HG03103 (cell line): ENCODE measurements at regions not wholly inside any gene's neighbourhood (a gene's known extent, or its start where the extent isn't known, plus 50 kb on each side); places are given as distances from the start of the nearest gene placed in this dataset.

ENCODE experiments used
- ATAC-seq: cut with Tn5 transposase; IDR thresholded peaks from one replicate; pipeline ENCODE4 v1.9.1; 2021; ENCODE audit warnings: low read depth; ENCODE audit not compliant: unreplicated experiment

GRCh38 chr10:129244757-129245156 lies 222.3 kb upstream of the MGMT start:
- ATAC-seq = no peak

- no peak for ATAC-seq
These were observed 213.7 kb upstream of the MGMT start for GRCh38 chr10:129253161-129253864.

GRCh38 chr10:129253865-129254179 lies 213.2 kb upstream of the MGMT start:
- ATAC-seq = no peak

GRCh38 chr10:129258283-129258923 lies 208.6 kb upstream of the MGMT start:
- no peak for ATAC-seq

GRCh38 chr10:129259128-129259815 lies 207.8 kb upstream of the MGMT start:
- no peak for ATAC-seq

- no peak for ATAC-seq
These were observed 194.9 kb upstream of the MGMT start for GRCh38 chr10:129272176-129272575.

- ATAC-seq = no peak
These were observed 194.0 kb upstream of the MGMT start for GRCh38 chr10:129272866-129273650.

GRCh38 chr10:129273860-129274259 lies 193.2 kb upstream of the MGMT start:
- no peak for ATAC-seq

GRCh38 chr10:129274748-129275474 lies 192.1 kb upstream of the MGMT start:
- no peak for ATAC-seq

GRCh38 chr10:129275886-129276285 lies 191.2 kb upstream of the MGMT start:
- ATAC-seq = no peak

- ATAC-seq = no peak
These were observed 190.0 kb upstream of the MGMT start for GRCh38 chr10:129277084-129277483.

- no peak for ATAC-seq
These were observed 189.2 kb upstream of the MGMT start for GRCh38 chr10:129277841-129278240.

- no peak for ATAC-seq
These were observed 188.4 kb upstream of the MGMT start for GRCh38 chr10:129278686-129279085.

GRCh38 chr10:129279446-129280154 lies 187.4 kb upstream of the MGMT start:
- ATAC-seq = no peak

- no peak for ATAC-seq
These were observed 186.9 kb upstream of the MGMT start for GRCh38 chr10:129280155-129280502.

GRCh38 chr10:129280908-129281586 lies 186.0 kb upstream of the MGMT start:
- ATAC-seq = no peak

- ATAC-seq = no peak
These were observed 181.6 kb upstream of the MGMT start for GRCh38 chr10:129285459-129285858.

- no peak for ATAC-seq
These were observed 177.9 kb upstream of the MGMT start for GRCh38 chr10:129288999-129289584.
